T-helper 1 cell treated with Interleukin-12 subunit alpha and Interleukin-12 subunit beta and Interleukin-4 antibody, amounts not matched to agents 30 ng/mL and 1 ng/mL, for 36 hours (primary cell): ENCODE measurements at regions not wholly inside any gene's neighbourhood (a gene's known extent, or its start where the extent isn't known, plus 50 kb on each side); places are given as distances from the start of the nearest gene placed in this dataset.
"Not testable (repeated sequence)": the region's sequence is repeated elsewhere in the genome, so short reads cannot be mapped to it uniquely, and the experiment has no call there.

Experiments used
- intact Hi-C: fragments of 100-400 bp; cut with micrococcal nuclease; formaldehyde crosslinking; loops from one replicate; pipeline ENCODE4 v1.15.1; 2024

GRCh38 chr6:122859676-122860075, 70.6 kb downstream of the SMPDL3A start:
- intact Hi-C loops: no loop called here

- intact Hi-C loops: no loop called here
Observed at GRCh38 chr6:122861594-122861993, 72.5 kb downstream of the SMPDL3A start.

GRCh38 chr6:122868137-122868536, 79.1 kb downstream of the SMPDL3A start:
- intact Hi-C loops: loop anchor here (5.0 kb wide), 1 partner anchor 849 kb away; no protein-coding TSS in a partner anchor

- intact Hi-C loops: loop anchor here (1.0 to 5.0 kb wide), 2 partner anchors 447 to 848 kb away; no protein-coding TSS in a partner anchor
Observed at GRCh38 chr6:122869437-122870024, 80.5 kb downstream of the SMPDL3A start.

- intact Hi-C loops: no loop called here
Observed at GRCh38 chr6:122871079-122871478, 82.0 kb downstream of the SMPDL3A start.

- intact Hi-C loops: no loop called here
Observed at GRCh38 chr6:122872311-122872710, 83.3 kb downstream of the SMPDL3A start.

- intact Hi-C loops: no loop called here
Observed at GRCh38 chr6:122877302-122877701, 88.2 kb downstream of the SMPDL3A start.

GRCh38 chr6:122878796-122879195, 89.7 kb downstream of the SMPDL3A start:
- intact Hi-C loops: no loop called here

GRCh38 chr6:122886481-122886880, 97.4 kb downstream of the SMPDL3A start:
- intact Hi-C loops: no loop called here

- intact Hi-C loops: no loop called here
Observed at GRCh38 chr6:122887941-122888340, 98.9 kb downstream of the SMPDL3A start.

- intact Hi-C loops: not testable (repeated sequence)
Observed at GRCh38 chr6:122888680-122889079, 99.6 kb downstream of the SMPDL3A start.

GRCh38 chr6:122890250-122890649, 101.2 kb downstream of the SMPDL3A start:
- intact Hi-C loops: no loop called here

GRCh38 chr6:122894791-122895190, 101.2 kb upstream of the CLVS2 start:
- intact Hi-C loops: no loop called here

GRCh38 chr6:122902326-122902725, 93.7 kb upstream of the CLVS2 start:
- intact Hi-C loops: no loop called here

GRCh38 chr6:122903266-122903915, 92.6 kb upstream of the CLVS2 start:
- intact Hi-C loops: no loop called here

GRCh38 chr6:122904166-122904565, 91.9 kb upstream of the CLVS2 start:
- intact Hi-C loops: no loop called here

- intact Hi-C loops: no loop called here
Observed at GRCh38 chr6:122913558-122913957, 82.5 kb upstream of the CLVS2 start.

- intact Hi-C loops: no loop called here
Observed at GRCh38 chr6:122918714-122919113, 77.3 kb upstream of the CLVS2 start.

- intact Hi-C loops: no loop called here
Observed at GRCh38 chr6:122930252-122931180, 65.5 kb upstream of the CLVS2 start.

GRCh38 chr6:122931916-122932315, 64.1 kb upstream of the CLVS2 start:
- intact Hi-C loops: no loop called here

- intact Hi-C loops: loop anchor here (5.0 kb wide), 1 partner anchor 372 kb away; no protein-coding TSS in a partner anchor
Observed at GRCh38 chr6:122944936-122945335, 51.1 kb upstream of the CLVS2 start.
